K562 (cell line): ENCODE measurements at regions not wholly inside any gene's neighbourhood (a gene's known extent, or its start where the extent isn't known, plus 50 kb on each side); places are given as distances from the start of the nearest gene placed in this dataset.

ENCODE experiments used
- ATAC-seq: fragments of 200-7000 bp; cut with Tn5 transposase; 3 replicates; pipeline ENCODE4 v1.9.1; 2020; ENCODE audit warnings: moderate library complexity
- BruUV-seq: library from RNA; stranded (reverse); fragments of 400-500 nt; replicated peaks from 2 replicates; lab custom pipeline; 2021; lab: Mats Ljungman, UMichigan
- CTCF ChIA-PET: fragments of 300-600 bp; formaldehyde crosslinking; extraction: SDS; loops from one replicate; lab custom pipeline; 2021; ENCODE audit warnings: low intra/inter-chr PET ratio; lab: Yijun Ruan, JAX
- POLR2A ChIA-PET: fragments of 300-600, 350-650 bp; sonication (Branson Sonifier 250); formaldehyde crosslinking; extraction: SDS; loops from one replicate; lab custom pipeline; 2021; ENCODE audit warnings: antibody characterized with exemption, inconsistent platforms; lab: Yijun Ruan, JAX
- DNase-seq, 4 experiments: peaks; one replicate each; pipeline versions ENCODE4 v3.0.0 to v3.0.0-alpha.2; 2011 to 2018; ENCODE audit warnings: low spot score in 3 of 4, mixed read lengths in 3 of 4; ENCODE audit errors: extremely low read depth in 1 of 4
- FAIRE-seq: peaks from 2 replicates; lab custom pipeline; 2011; peaks lifted over from hg19 to GRCh38; lab: Jason Lieb, UNC
- H2AFZ ChIP-seq: 2 replicates; pipeline ENCODE4 v1.6.0; 2011; ENCODE audit warnings: low read depth, low read length, control low read depth, inconsistent platforms
- H3K27ac ChIP-seq: fragments of 200-600 bp; 3 replicates; pipeline ENCODE4 v1.8.0; 2011; ENCODE audit warnings: low read depth, mild to moderate bottlenecking, control low read depth, inconsistent platforms, low read length, moderate library complexity, mixed read lengths; ENCODE audit errors: extremely low read depth
- H3K27me3 ChIP-seq, 2 experiments: fragments of 300-600 bp in 1 of 2; 2 replicates in 1 of 2; 3 replicates in 1 of 2; pipeline versions ENCODE4 v1.6.0 to v1.8.0; 2011; ENCODE audit warnings: inconsistent platforms in 2 of 2, low read length in 2 of 2, mild to moderate bottlenecking in 1 of 2, mixed read lengths in 1 of 2, moderate library complexity in 1 of 2; ENCODE audit not compliant: control insufficient read depth in 2 of 2, insufficient read depth in 2 of 2
- H3K36me3 ChIP-seq: fragments of 300-600 bp; 3 replicates; pipeline ENCODE4 v1.8.0; 2011; ENCODE audit warnings: mild to moderate bottlenecking, low read length, inconsistent platforms; ENCODE audit not compliant: control insufficient read depth, insufficient read depth
- H3K4me1 ChIP-seq, 2 experiments: fragments of 200-600 bp in 1 of 2; replicated peaks in 1 of 2; 2 replicates in 1 of 2; 3 replicates in 1 of 2; pipeline versions ENCODE4 v1.5.1 to v1.8.0; 2011; ENCODE audit warnings: inconsistent platforms in 2 of 2, low read length in 2 of 2, mild to moderate bottlenecking in 1 of 2, mixed read lengths in 1 of 2, moderate library complexity in 1 of 2; ENCODE audit not compliant: control insufficient read depth in 2 of 2, insufficient read depth in 2 of 2
- H3K4me2 ChIP-seq: 2 replicates; pipeline ENCODE4 v1.6.1; 2011; ENCODE audit warnings: low read length, control low read depth, inconsistent platforms, mixed read lengths; ENCODE audit not compliant: insufficient read depth
- H3K4me3 ChIP-seq: fragments of 200-600 bp; sonication (generic), shearing (Covaris generic); 2 replicates; pipeline ENCODE4 v1.5.1; 2016; ENCODE audit warnings: control low read depth, inconsistent platforms
- H3K79me2 ChIP-seq: fragments of 200-600 bp; 3 replicates; pipeline ENCODE4 v1.8.0; 2011; ENCODE audit warnings: low read length, inconsistent platforms; ENCODE audit not compliant: control insufficient read depth, insufficient read depth
- H3K9ac ChIP-seq, 2 experiments: 2 replicates each; pipeline versions ENCODE4 v1.6.0 to v1.6.1; 2011; ENCODE audit warnings: low read depth in 2 of 2, low read length in 2 of 2, control low read depth in 1 of 2, inconsistent platforms in 1 of 2, mild to moderate bottlenecking in 1 of 2, mixed read lengths in 1 of 2; ENCODE audit not compliant: insufficient read depth in 1 of 2
- H3K9me1 ChIP-seq: one replicate; pipeline ENCODE4 v1.6.0; 2011; ENCODE audit warnings: inconsistent platforms, mild to moderate bottlenecking, low read length, moderate library complexity; ENCODE audit not compliant: control insufficient read depth, insufficient read depth
- H3K9me3 ChIP-seq: replicated peaks from 2 replicates; pipeline ENCODE4 v1.5.1; 2011; ENCODE audit warnings: low read depth, low read length, inconsistent platforms; ENCODE audit not compliant: control insufficient read depth, insufficient read depth
- H4K20me1 ChIP-seq: replicated peaks from 2 replicates; pipeline ENCODE4 v1.6.1; 2011; ENCODE audit warnings: low read length, inconsistent platforms, mixed read lengths; ENCODE audit not compliant: control insufficient read depth, insufficient read depth
- CSDE1 ChIP-seq, 2 experiments: fragments of 450-650 bp; IDR thresholded peaks; 2 replicates each; pipeline ENCODE4 v1.6.1; 2016; ENCODE audit warnings: mild to moderate bottlenecking in 1 of 2
- ID3 ChIP-seq, 2 experiments: fragments of 250-450 bp in 1 of 2; fragments of 450-650 bp in 1 of 2; sonication (Bioruptor Pico) in 1 of 2; IDR thresholded peaks; 2 replicates each; pipeline versions ENCODE4 v1.6.1 to v1.8.0; 2016 to 2021; ENCODE audit warnings: mild to moderate bottlenecking in 2 of 2, moderate library complexity in 2 of 2, missing compliant biosample characterization in 1 of 2, missing genetic modification characterization in 1 of 2
- NCOA2 ChIP-seq, 2 experiments: fragments of 450-650 bp; IDR thresholded peaks; 2 replicates each; pipeline ENCODE4 v1.6.1; 2018; ENCODE audit warnings: mild to moderate bottlenecking in 2 of 2, moderate library complexity in 1 of 2; ENCODE audit not compliant: partially characterized antibody in 2 of 2
- POLR2A ChIP-seq: fragments of 450-650 bp; conservative IDR thresholded peaks from 2 replicates; pipeline ENCODE4 v1.6.1; 2016
- RCOR1 ChIP-seq, 2 experiments: IDR thresholded peaks; 2 replicates each; pipeline ENCODE4 v1.6.1; 2012; ENCODE audit warnings: low read depth in 2 of 2, low read length in 2 of 2, borderline replicate concordance in 1 of 2, improper control_type of control experiment in 1 of 2
- SIN3B ChIP-seq: fragments of 450-650 bp; IDR thresholded peaks from 2 replicates; pipeline ENCODE4 v1.6.1; 2017; ENCODE audit warnings: low read depth, mild to moderate bottlenecking, moderate library complexity
- XRCC5 ChIP-seq: fragments of 200-400 bp; formaldehyde crosslinking; IDR thresholded peaks from 2 replicates; pipeline ENCODE4 v1.6.1; 2017; ENCODE audit warnings: low read depth, mild to moderate bottlenecking, low read length
- ZBTB1 ChIP-seq: sonication (generic); formaldehyde crosslinking; IDR thresholded peaks from 2 replicates; pipeline ENCODE4 v1.8.1; 2023; ENCODE audit warnings: missing genetic modification reagents, low read depth, mild to moderate bottlenecking, borderline replicate concordance
- ZFP36 ChIP-seq: fragments of 150-350 bp; IDR thresholded peaks from 2 replicates; pipeline ENCODE4 v1.6.1; 2018; ENCODE audit warnings: low read length, low read depth; ENCODE audit not compliant: partially characterized antibody
- ZFX ChIP-seq: sonication (generic); formaldehyde crosslinking; IDR thresholded peaks from 2 replicates; pipeline ENCODE4 v1.8.0; 2022; ENCODE audit warnings: mild to moderate bottlenecking, missing genetic modification reagents, moderate library complexity
- ZNF121 ChIP-seq: sonication (generic); formaldehyde crosslinking; conservative IDR thresholded peaks from 2 replicates; pipeline ENCODE4 v1.8.0; 2022; ENCODE audit warnings: missing genetic modification reagents
- ZNF644 ChIP-seq: fragments of 200-800 bp; sonication (Bioruptor generic); IDR thresholded peaks from 2 replicates; pipeline ENCODE4 v1.6.1; 2016; ENCODE audit warnings: low read depth, missing genetic modification characterization, missing compliant biosample characterization
- WGBS: fragments of 100-300 bp; shearing (Covaris generic); methylation state at CpG from one replicate; pipeline ENCODE4 v1.1.6; 2016; ENCODE audit warnings: low coverage, mixed read lengths; ENCODE audit not compliant: insufficient coverage; ENCODE audit errors: missing lambda C conversion rate; 5-methylcytosine and 5-hydroxymethylcytosine counted together
- in situ Hi-C: fragments of 300-500 bp; cut with MboI; formaldehyde crosslinking; loops from 4 replicates; pipeline ENCODE4 v1.15.0; 2018; ENCODE audit warnings: inconsistent platforms, mixed read lengths
- intact Hi-C: fragments of 100-400 bp; cut with micrococcal nuclease; formaldehyde crosslinking; loops from 2 replicates; pipeline ENCODE4 v1.14.2; 2022
- TF ChIP-seq, protein P1 (sequence below): fragments of 250-450 bp; sonication (Bioruptor Pico); IDR thresholded peaks from 2 replicates; pipeline ENCODE4 v1.5.0; 2021
- TF ChIP-seq, protein P2 (sequence below): sonication (generic); formaldehyde crosslinking; IDR thresholded peaks from 2 replicates; pipeline ENCODE4 v1.8.1; 2023; ENCODE audit warnings: mild to moderate bottlenecking, missing genetic modification reagents

DNA sequence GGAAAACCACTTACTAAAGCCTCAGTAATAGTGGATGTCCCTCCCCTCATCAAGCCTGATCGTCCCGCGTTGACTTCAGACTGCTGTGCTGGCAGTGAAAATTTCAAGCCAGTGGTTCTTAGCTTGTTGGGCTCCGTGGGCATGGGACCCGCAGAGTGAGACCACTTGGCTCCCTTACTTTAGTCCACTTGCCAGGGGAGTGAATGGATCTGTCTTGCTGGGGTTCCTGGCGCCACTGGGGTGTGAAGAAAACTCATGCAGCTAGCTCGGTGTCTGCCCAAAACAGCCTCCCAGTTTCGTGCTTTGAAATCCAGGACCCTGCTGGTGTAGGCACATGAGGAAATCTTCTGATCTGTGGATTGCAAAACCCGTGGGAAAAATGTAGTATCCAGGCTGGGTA, 480.0 kb upstream of the IZUMO3 start:
- no peak overlapping the region for H3K4me3 ChIP-seq
- H3K36me3 ChIP-seq = no peaks in the 10 kb centered on the region
- no CpG with 5 or more reads among the region's 9 CpGs for WGBS
- H3K9me1 ChIP-seq = no peaks in the 10 kb centered on the region
- no peaks in the 10 kb centered on the region for H3K9me3 ChIP-seq
- BruUV-seq = no TSS peak
- H3K4me2 ChIP-seq = no peak overlapping the region
- H3K27me3 ChIP-seq = no peaks in the 10 kb centered on the region
- POLR2A ChIA-PET = no interaction called here
- intact Hi-C loops = no loop called here
- ATAC-seq (no peak), FAIRE-seq (no peak), DNase-seq (no peak)
- no peak overlapping the region for H2AFZ ChIP-seq
- H3K79me2 ChIP-seq = no peaks in the 10 kb centered on the region
- H3K4me1 ChIP-seq = no peaks in the 10 kb centered on the region
- CTCF ChIA-PET = no interaction called here
- TF ChIP-seq SIN3B = no peak
- no peak for TF ChIP-seq ZNF644 (tag)
- no peak for TF ChIP-seq ZNF121 (CRISPR knock-in tag)
- TF ChIP-seq ZFX (CRISPR knock-in tag) = no peak
- TF ChIP-seq POLR2A = no peak
- no peak for TF ChIP-seq ID3 (CRISPR knock-in tag; IDR thresholded peaks at IDR 0.05)
- no peak for TF ChIP-seq ID3 (tag; IDR thresholded peaks at IDR 0.05)
- TF ChIP-seq, protein P1, sequence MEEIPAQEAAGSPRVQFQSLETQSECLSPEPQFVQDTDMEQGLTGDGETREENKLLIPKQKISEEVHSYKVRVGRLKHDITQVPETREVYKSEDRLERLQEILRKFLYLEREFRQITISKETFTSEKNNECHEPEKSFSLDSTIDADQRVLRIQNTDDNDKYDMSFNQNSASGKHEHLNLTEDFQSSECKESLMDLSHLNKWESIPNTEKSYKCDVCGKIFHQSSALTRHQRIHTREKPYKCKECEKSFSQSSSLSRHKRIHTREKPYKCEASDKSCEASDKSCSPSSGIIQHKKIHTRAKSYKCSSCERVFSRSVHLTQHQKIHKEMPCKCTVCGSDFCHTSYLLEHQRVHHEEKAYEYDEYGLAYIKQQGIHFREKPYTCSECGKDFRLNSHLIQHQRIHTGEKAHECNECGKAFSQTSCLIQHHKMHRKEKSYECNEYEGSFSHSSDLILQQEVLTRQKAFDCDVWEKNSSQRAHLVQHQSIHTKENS (CRISPR knock-in tag) = no peak
- no peak for TF ChIP-seq XRCC5
- TF ChIP-seq, protein P2, sequence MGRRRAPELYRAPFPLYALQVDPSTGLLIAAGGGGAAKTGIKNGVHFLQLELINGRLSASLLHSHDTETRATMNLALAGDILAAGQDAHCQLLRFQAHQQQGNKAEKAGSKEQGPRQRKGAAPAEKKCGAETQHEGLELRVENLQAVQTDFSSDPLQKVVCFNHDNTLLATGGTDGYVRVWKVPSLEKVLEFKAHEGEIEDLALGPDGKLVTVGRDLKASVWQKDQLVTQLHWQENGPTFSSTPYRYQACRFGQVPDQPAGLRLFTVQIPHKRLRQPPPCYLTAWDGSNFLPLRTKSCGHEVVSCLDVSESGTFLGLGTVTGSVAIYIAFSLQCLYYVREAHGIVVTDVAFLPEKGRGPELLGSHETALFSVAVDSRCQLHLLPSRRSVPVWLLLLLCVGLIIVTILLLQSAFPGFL = no peak
- no peak for TF ChIP-seq RCOR1 (IDR thresholded peaks at IDR 0.05; ENCODE audit: borderline replicate concordance in 1 of 2, low read depth in 2 of 2, low read length in 2 of 2)
- TF ChIP-seq CSDE1 (IDR thresholded peaks at IDR 0.05) = no peak
- no peak for TF ChIP-seq ZFP36
- TF ChIP-seq NCOA2 (IDR thresholded peaks at IDR 0.05; ENCODE audit: partially characterized antibody in 2 of 2) = no peak
- TF ChIP-seq ZBTB1 (CRISPR knock-in tag) = no peak
- in situ Hi-C loops = no loop called here
- H3K27ac ChIP-seq = no peak overlapping the region
- H3K9ac ChIP-seq = no peak overlapping the region
- H4K20me1 ChIP-seq = no peaks in the 10 kb centered on the region
